Ureter (tissue), 1 donor: ENCODE measurements at regions not wholly inside any gene's neighbourhood (a gene's known extent, or its start where the extent isn't known, plus 50 kb on each side); places are given as distances from the start of the nearest gene placed in this dataset.
A peak's percentile ranks its signal among the peaks of the same experiment; 100 is the strongest.

ENCODE experiments used
- DNase-seq: peaks from one replicate; pipeline ENCODE4 v3.0.0-alpha.2; 2020; ENCODE audit warnings: low spot score
- donor health status: DM: yes; HTN: yes; CAD: no.

GRCh38 chr1:105793536-105794146 is 1262.8 kb upstream of the PRMT6 start:
- peak; percentile 45 for DNase-seq

GRCh38 chr1:105795741-105796140 is 1260.7 kb upstream of the PRMT6 start:
- DNase-seq = no peak

- DNase-seq = no peak
Observed at GRCh38 chr1:105830571-105831146, 1225.8 kb upstream of the PRMT6 start.

- no peak for DNase-seq
Observed at GRCh38 chr1:105838071-105838470, 1218.4 kb upstream of the PRMT6 start.

GRCh38 chr1:105865546-105865945 is 1190.9 kb upstream of the PRMT6 start:
- DNase-seq = no peak

- DNase-seq = no peak
Observed at GRCh38 chr1:105872817-105873216, 1183.7 kb upstream of the PRMT6 start.

- DNase-seq = no peak
Observed at GRCh38 chr1:105874621-105875020, 1181.9 kb upstream of the PRMT6 start.

- DNase-seq = no peak
Observed at GRCh38 chr1:105886309-105886708, 1170.2 kb upstream of the PRMT6 start.

GRCh38 chr1:105891308-105891707 is 1165.2 kb upstream of the PRMT6 start:
- no peak for DNase-seq

- DNase-seq = no peak
Observed at GRCh38 chr1:105894006-105894405, 1162.5 kb upstream of the PRMT6 start.

- DNase-seq = no peak
Observed at GRCh38 chr1:105909811-105910210, 1146.7 kb upstream of the PRMT6 start.

- DNase-seq = no peak
Observed at GRCh38 chr1:105914403-105914802, 1142.1 kb upstream of the PRMT6 start.

- no peak for DNase-seq
Observed at GRCh38 chr1:105934806-105935205, 1121.7 kb upstream of the PRMT6 start.

- no peak for DNase-seq
Observed at GRCh38 chr1:105964879-105965278, 1091.6 kb upstream of the PRMT6 start.

- DNase-seq = no peak
Observed at GRCh38 chr1:105997516-105997915, 1059.0 kb upstream of the PRMT6 start.

- no peak for DNase-seq
Observed at GRCh38 chr1:106022312-106022902, 1034.1 kb upstream of the PRMT6 start.

GRCh38 chr1:106027871-106028270 is 1028.6 kb upstream of the PRMT6 start:
- no peak for DNase-seq

- DNase-seq = no peak
Observed at GRCh38 chr1:106037526-106037925, 1018.9 kb upstream of the PRMT6 start.

GRCh38 chr1:106038260-106038659 is 1018.2 kb upstream of the PRMT6 start:
- no peak for DNase-seq

GRCh38 chr1:106043971-106044370 is 1012.5 kb upstream of the PRMT6 start:
- DNase-seq = no peak

GRCh38 chr1:106047210-106047609 is 1009.3 kb upstream of the PRMT6 start:
- DNase-seq = no peak

- no peak for DNase-seq
Observed at GRCh38 chr1:106049595-106049994, 1006.9 kb upstream of the PRMT6 start.

- no peak for DNase-seq
Observed at GRCh38 chr1:106055855-106056254, 1000.6 kb upstream of the PRMT6 start.
